ENCODE measurements at regions not wholly inside any gene's neighbourhood (a gene's known extent, or its start where the extent isn't known, plus 50 kb on each side); places are given as distances from the start of the nearest gene placed in this dataset.

DNA sequence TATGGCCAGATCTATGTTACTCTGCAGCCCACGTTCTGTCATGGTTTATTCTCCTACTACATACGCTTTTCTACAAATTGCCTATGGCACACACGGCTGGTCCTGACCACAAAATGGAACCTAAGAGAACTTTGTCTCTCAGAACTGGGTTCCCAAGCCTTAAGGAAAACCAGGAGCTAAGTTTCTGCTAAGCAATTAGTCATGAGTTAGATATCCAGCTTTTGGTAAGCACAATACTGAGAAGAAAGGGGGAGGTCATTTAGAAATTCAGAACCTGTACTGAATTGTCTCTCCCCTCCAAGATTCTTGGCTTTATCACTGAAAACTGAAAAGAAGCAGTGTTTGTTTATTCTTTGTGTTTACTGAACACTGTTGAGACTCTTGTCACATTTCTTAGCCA is 283.5 kb upstream of the TANK start:
- TF ChIP-seq, protein P1, sequence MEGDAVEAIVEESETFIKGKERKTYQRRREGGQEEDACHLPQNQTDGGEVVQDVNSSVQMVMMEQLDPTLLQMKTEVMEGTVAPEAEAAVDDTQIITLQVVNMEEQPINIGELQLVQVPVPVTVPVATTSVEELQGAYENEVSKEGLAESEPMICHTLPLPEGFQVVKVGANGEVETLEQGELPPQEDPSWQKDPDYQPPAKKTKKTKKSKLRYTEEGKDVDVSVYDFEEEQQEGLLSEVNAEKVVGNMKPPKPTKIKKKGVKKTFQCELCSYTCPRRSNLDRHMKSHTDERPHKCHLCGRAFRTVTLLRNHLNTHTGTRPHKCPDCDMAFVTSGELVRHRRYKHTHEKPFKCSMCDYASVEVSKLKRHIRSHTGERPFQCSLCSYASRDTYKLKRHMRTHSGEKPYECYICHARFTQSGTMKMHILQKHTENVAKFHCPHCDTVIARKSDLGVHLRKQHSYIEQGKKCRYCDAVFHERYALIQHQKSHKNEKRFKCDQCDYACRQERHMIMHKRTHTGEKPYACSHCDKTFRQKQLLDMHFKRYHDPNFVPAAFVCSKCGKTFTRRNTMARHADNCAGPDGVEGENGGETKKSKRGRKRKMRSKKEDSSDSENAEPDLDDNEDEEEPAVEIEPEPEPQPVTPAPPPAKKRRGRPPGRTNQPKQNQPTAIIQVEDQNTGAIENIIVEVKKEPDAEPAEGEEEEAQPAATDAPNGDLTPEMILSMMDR (IDR thresholded peaks at IDR 0.05; ENCODE audit: unreplicated experiment): no peak

DNA sequence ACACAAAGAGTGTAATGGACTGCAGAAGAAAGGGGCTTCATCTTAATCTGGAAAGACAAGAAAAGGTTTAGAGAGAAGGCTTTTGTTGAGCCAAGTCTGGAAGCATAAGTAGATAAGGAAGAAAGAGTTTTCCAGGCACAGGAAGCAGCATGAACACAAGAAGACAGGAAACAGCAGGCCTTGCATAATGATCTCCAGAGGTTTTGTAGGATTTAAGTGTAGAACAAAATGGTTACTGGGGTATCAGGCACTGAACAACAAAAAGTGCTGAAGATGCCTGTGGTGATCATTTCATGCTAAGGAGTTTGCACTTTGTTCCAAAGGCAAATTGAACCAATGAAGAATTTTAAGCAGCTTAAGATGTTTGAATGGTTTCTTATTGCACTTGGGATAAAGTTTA is 281.6 kb upstream of the TANK start:
- Mint-ChIP-seq H3K4me1 (ENCODE audit: low read depth) (no peaks in the 10 kb centered on the region), H3K4me3 (ENCODE audit: low read depth) (no peak overlapping the region), H3K27me3 (no peaks in the 10 kb centered on the region), H3K27ac (no peak overlapping the region), H3K36me3 (ENCODE audit: insufficient read depth) (no peaks in the 10 kb centered on the region), H3K9me3 (ENCODE audit: low read depth) (peaks cover 3% of the 10 kb centered on the region)
- no peak for DNase-seq (ENCODE audit: low spot score, unreplicated experiment)
- TF ChIP-seq, protein P1 (IDR thresholded peaks at IDR 0.05; ENCODE audit: unreplicated experiment): no peak

More for the DNA sequence above, 283.5 kb upstream of the TANK start:
- no peaks in the 10 kb centered on the region for H3K27me3 Mint-ChIP-seq
- no peaks in the 10 kb centered on the region for H3K36me3 Mint-ChIP-seq (ENCODE audit: insufficient read depth)
- H3K4me1 Mint-ChIP-seq (ENCODE audit: low read depth): no peaks in the 10 kb centered on the region
- DNase-seq (ENCODE audit: low spot score, unreplicated experiment): no peak
- H3K9me3 Mint-ChIP-seq (ENCODE audit: low read depth): peaks cover 3% of the 10 kb centered on the region
- H3K27ac Mint-ChIP-seq: no peak overlapping the region
- H3K4me3 Mint-ChIP-seq (ENCODE audit: low read depth): no peak overlapping the region

DNA sequence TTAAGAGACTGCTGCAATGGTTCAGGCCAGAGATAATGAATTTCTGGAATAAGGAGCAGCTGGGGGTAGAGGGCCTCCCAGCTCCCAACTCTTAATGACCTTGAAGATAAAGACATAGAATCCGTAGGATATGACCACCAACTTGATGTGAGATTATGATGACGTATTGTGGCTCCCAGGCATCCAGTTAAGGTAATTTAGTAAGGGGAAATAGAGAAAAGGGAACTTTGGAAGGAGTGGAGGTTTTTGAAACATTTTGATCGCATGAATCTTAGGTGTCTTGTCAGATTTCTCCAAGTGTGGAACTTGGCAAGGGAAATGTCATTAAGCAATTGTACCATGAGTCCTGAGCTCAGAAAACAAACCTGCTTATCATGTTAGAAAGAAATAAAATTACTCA is 277.3 kb upstream of the TANK start:
- Mint-ChIP-seq H3K4me1 (ENCODE audit: low read depth) (no peaks in the 10 kb centered on the region), H3K27ac (no peak overlapping the region), H3K36me3 (ENCODE audit: insufficient read depth) (no peaks in the 10 kb centered on the region), H3K4me3 (ENCODE audit: low read depth) (no peak overlapping the region), H3K9me3 (ENCODE audit: low read depth) (peaks cover 3% of the 10 kb centered on the region), H3K27me3 (no peaks in the 10 kb centered on the region)
- TF ChIP-seq, protein P1 (IDR thresholded peaks at IDR 0.05; ENCODE audit: unreplicated experiment): no peak
- no peak for DNase-seq (ENCODE audit: low spot score, unreplicated experiment)

DNA sequence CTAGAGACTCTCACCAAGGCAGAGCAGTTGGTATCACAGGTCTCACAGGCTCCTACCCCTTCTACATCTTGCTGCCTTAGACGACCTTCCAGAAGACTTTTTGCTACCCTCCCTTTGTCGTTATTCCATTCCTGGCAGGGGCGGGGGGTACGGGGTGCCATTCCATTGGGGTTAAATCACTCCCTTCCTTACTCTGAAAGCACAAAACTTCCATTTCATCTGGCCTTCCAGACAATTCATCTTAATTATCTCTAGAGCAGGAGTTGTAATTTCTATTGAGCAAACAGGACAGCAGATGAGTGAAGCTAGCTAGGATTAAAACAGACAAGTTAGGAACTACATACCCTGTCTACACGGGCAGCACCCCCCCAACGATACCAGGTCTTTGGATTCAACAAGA is 276.2 kb upstream of the TANK start:
- no peaks in the 10 kb centered on the region for H3K9me3 Mint-ChIP-seq (ENCODE audit: low read depth)
- H3K4me1 Mint-ChIP-seq (ENCODE audit: low read depth): no peaks in the 10 kb centered on the region
- H3K4me3 Mint-ChIP-seq (ENCODE audit: low read depth): no peak overlapping the region
- TF ChIP-seq, protein P1 (IDR thresholded peaks at IDR 0.05; ENCODE audit: unreplicated experiment): no peak
- H3K27me3 Mint-ChIP-seq: no peaks in the 10 kb centered on the region
- no peak overlapping the region for H3K27ac Mint-ChIP-seq
- no peaks in the 10 kb centered on the region for H3K36me3 Mint-ChIP-seq (ENCODE audit: insufficient read depth)
- no peak for DNase-seq (ENCODE audit: low spot score, unreplicated experiment)

DNA sequence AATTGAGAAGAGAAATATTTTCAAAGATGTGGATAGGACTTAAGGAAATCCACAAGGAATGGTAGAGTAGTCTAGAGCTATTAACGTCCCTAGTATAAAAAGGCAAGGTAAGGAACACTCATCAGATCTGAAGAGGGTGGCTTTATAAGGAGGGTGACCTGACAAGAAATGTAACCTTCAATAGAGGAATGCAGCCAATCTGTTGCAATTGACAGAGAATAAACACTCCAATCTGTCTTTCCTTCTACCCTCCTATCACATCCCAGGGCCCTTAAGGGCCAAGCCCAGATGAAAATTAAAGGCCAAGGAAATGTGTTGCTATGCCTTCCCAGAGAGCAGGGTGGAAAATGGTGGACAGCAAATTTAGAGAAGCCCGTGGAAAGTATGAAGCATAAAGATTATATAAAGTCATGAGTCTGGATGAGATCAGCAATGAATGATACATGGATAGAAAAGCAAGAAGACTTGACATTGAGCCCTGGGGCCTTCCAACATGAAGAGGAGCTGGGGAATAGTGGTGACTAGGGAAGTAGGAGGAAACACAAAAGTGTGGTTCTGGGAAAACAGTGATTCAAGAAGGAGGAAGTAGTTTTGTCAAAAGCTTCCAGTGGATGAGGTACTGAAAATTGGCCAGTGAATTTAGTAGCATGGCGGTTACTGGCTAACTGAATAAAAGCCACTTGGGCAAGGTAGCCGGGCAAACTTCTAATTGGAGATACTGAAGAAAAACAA is 270.6 kb upstream of the TANK start:
- DNase-seq (ENCODE audit: low spot score, unreplicated experiment): no peak
- Mint-ChIP-seq H3K36me3 (ENCODE audit: insufficient read depth) (no peaks in the 10 kb centered on the region), H3K4me3 (ENCODE audit: low read depth) (no peak overlapping the region), H3K27ac (no peak overlapping the region), H3K27me3 (no peaks in the 10 kb centered on the region), H3K4me1 (ENCODE audit: low read depth) (no peaks in the 10 kb centered on the region), H3K9me3 (ENCODE audit: low read depth) (no peaks in the 10 kb centered on the region)
- TF ChIP-seq, protein P1 (IDR thresholded peaks at IDR 0.05; ENCODE audit: unreplicated experiment): no peak
